ENCODE measurements at regions not wholly inside any gene's neighbourhood (a gene's known extent, or its start where the extent isn't known, plus 50 kb on each side); places are given as distances from the start of the nearest gene placed in this dataset.

GRCh38 chr18:49681387-49681786 lies 119.5 kb downstream of the LIPG start:
- Histone ChIP-seq H3K4me1 (ENCODE audit: control insufficient read depth, insufficient read depth, low read length) (no peaks in the 10 kb centered on the region), H3K27ac (ENCODE audit: low read length) (no peak overlapping the region), H3K27me3 (ENCODE audit: control insufficient read depth, insufficient read depth, low read length) (no peaks in the 10 kb centered on the region), H3K4me3 (ENCODE audit: low read length) (no peak overlapping the region), H3K36me3 (ENCODE audit: control insufficient read depth, insufficient read depth, low read length) (no peaks in the 10 kb centered on the region), H3K9me3 (replicated peaks; ENCODE audit: control insufficient read depth, low read depth, low read length) (no peaks in the 10 kb centered on the region)
- DNase-seq = no peak
- 83% methylated on average over 1 of the region's 4 CpGs for WGBS (ENCODE audit: insufficient coverage)

GRCh38 chr18:49678440-49678839 lies 116.6 kb downstream of the LIPG start:
- Histone ChIP-seq H3K4me1 (ENCODE audit: control insufficient read depth, insufficient read depth, low read length) (no peaks in the 10 kb centered on the region), H3K4me3 (ENCODE audit: low read length) (no peak overlapping the region), H3K27me3 (ENCODE audit: control insufficient read depth, insufficient read depth, low read length) (no peaks in the 10 kb centered on the region), H3K27ac (ENCODE audit: low read length) (no peak overlapping the region), H3K9me3 (replicated peaks; ENCODE audit: control insufficient read depth, low read depth, low read length) (no peaks in the 10 kb centered on the region), H3K36me3 (ENCODE audit: control insufficient read depth, insufficient read depth, low read length) (no peaks in the 10 kb centered on the region)
- DNase-seq = no peak
- 79% methylated on average over 2 of the region's 3 CpGs for WGBS (ENCODE audit: insufficient coverage)

DNA sequence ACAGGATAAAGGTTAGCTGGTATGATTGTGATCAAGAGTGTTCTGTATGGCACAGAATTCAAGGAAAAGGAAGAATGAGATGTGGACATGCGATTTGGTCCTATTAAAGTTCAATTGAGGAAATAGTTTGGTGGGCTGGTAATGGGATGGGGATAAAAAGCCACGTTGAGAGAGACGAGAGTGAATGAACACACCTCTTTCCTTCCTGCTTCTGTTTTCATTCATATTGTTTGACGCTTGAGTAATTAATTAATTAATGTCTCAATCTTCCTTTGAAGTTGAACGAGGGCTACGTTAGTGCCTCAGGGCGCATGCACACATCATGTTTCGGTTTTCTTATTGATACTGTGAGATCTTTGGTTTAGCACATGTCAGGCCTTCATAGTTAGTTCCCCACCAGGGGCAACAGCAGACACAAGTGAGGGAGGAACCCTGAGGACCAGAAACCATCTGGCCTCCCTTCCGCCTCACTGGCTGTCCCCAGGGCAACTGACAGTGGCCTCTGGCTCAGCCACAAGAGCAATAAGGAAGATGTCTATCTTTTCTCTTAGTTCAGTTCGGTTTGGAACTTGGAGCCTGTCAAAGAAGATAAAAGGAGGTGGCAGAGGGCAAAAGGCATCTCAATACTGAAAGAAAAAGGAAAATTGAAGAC lies 116.0 kb downstream of the LIPG start:
- Histone ChIP-seq H3K4me1 (ENCODE audit: control insufficient read depth, insufficient read depth, low read length) (no peaks in the 10 kb centered on the region), H3K4me3 (ENCODE audit: low read length) (no peak overlapping the region), H3K27ac (ENCODE audit: low read length) (no peak overlapping the region), H3K36me3 (ENCODE audit: control insufficient read depth, insufficient read depth, low read length) (no peaks in the 10 kb centered on the region), H3K9me3 (replicated peaks; ENCODE audit: control insufficient read depth, low read depth, low read length) (no peaks in the 10 kb centered on the region), H3K27me3 (ENCODE audit: control insufficient read depth, insufficient read depth, low read length) (no peaks in the 10 kb centered on the region)
- 100% methylated on average over 2 of the region's 10 CpGs for WGBS (ENCODE audit: insufficient coverage)
- DNase-seq = no peak

DNA sequence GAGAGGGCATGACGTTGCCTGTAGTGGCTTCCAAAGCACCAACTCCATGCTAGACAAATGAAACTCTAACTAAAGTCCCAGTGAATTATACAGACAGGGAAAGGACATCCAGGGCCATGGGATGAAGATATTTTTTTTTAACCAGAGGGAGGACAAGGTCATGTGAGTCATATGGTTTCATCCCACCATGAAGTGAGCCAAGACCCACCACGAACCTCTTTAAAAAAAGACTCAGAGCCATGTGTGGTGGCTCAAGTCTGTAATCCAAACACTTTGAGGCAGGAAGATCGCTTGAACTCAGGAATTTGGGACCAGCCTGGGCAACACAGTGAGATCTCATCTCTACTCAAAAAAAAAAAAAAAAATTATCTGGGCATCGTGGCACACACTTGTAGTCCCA lies 115.2 kb downstream of the LIPG start:
- no peaks in the 10 kb centered on the region for H3K27me3 ChIP-seq (ENCODE audit: control insufficient read depth, insufficient read depth, low read length)
- H3K4me1 ChIP-seq (ENCODE audit: control insufficient read depth, insufficient read depth, low read length) = no peaks in the 10 kb centered on the region
- H3K27ac ChIP-seq (ENCODE audit: low read length) = no peak overlapping the region
- H3K36me3 ChIP-seq (ENCODE audit: control insufficient read depth, insufficient read depth, low read length) = no peaks in the 10 kb centered on the region
- H3K9me3 ChIP-seq (replicated peaks; ENCODE audit: control insufficient read depth, low read depth, low read length) = no peaks in the 10 kb centered on the region
- H3K4me3 ChIP-seq (ENCODE audit: low read length) = no peak overlapping the region
- WGBS (ENCODE audit: insufficient coverage) = 100% methylated on average over 2 of the region's 4 CpGs
- DNase-seq = no peak

GRCh38 chr18:49673281-49673680 lies 111.4 kb downstream of the LIPG start:
- no peak overlapping the region for H3K4me3 ChIP-seq (ENCODE audit: low read length)
- no peak for DNase-seq
- no peaks in the 10 kb centered on the region for H3K27me3 ChIP-seq (ENCODE audit: control insufficient read depth, insufficient read depth, low read length)
- no peaks in the 10 kb centered on the region for H3K36me3 ChIP-seq (ENCODE audit: control insufficient read depth, insufficient read depth, low read length)
- no peak overlapping the region for H3K27ac ChIP-seq (ENCODE audit: low read length)
- 69% methylated on average over 3 of the region's 5 CpGs for WGBS (ENCODE audit: insufficient coverage)
- peaks cover 7% of the 10 kb centered on the region for H3K4me1 ChIP-seq (ENCODE audit: control insufficient read depth, insufficient read depth, low read length)
- no peaks in the 10 kb centered on the region for H3K9me3 ChIP-seq (replicated peaks; ENCODE audit: control insufficient read depth, low read depth, low read length)

DNA sequence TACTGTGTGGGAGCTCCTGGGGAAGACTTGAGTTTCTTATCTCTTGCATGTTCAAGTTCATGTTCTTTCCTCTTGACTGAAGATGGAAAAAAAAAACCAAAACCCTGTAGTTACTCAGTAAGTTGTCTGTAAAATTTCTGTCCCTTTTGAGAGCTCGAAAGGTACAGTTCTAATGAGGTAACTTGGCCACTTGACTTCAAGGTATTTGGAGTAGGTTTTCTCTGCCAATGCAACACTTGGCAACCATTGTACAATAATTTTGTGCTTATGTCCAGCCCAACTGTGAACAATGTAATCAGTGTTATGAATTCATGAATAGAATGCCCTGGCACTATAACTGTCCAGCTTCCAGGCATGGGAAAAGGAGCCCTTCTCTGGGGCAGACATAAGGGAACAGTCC lies 111.0 kb downstream of the LIPG start:
- Histone ChIP-seq H3K27me3 (ENCODE audit: control insufficient read depth, insufficient read depth, low read length) (no peaks in the 10 kb centered on the region), H3K4me1 (ENCODE audit: control insufficient read depth, insufficient read depth, low read length) (peaks cover 11% of the 10 kb centered on the region), H3K36me3 (ENCODE audit: control insufficient read depth, insufficient read depth, low read length) (no peaks in the 10 kb centered on the region), H3K27ac (ENCODE audit: low read length) (no peak overlapping the region), H3K9me3 (replicated peaks; ENCODE audit: control insufficient read depth, low read depth, low read length) (no peaks in the 10 kb centered on the region), H3K4me3 (ENCODE audit: low read length) (no peak overlapping the region)
- DNase-seq = no peak
- no CpG with 5 or more reads among the region's 1 CpG for WGBS (ENCODE audit: insufficient coverage)

- no peaks in the 10 kb centered on the region for H3K9me3 ChIP-seq (replicated peaks; ENCODE audit: control insufficient read depth, low read depth, low read length)
- WGBS (ENCODE audit: insufficient coverage) = 60% methylated on average over 1 of the region's 5 CpGs
- H3K4me1 ChIP-seq (ENCODE audit: control insufficient read depth, insufficient read depth, low read length) = peaks cover 33% of the 10 kb centered on the region
- H3K27ac ChIP-seq (ENCODE audit: low read length) = peak overlapping the region; percentile 57
- no peak for DNase-seq
- no peaks in the 10 kb centered on the region for H3K36me3 ChIP-seq (ENCODE audit: control insufficient read depth, insufficient read depth, low read length)
- no peaks in the 10 kb centered on the region for H3K27me3 ChIP-seq (ENCODE audit: control insufficient read depth, insufficient read depth, low read length)
- no peak overlapping the region for H3K4me3 ChIP-seq (ENCODE audit: low read length)
Observed at GRCh38 chr18:49669403-49669802, 107.5 kb downstream of the LIPG start.

DNA sequence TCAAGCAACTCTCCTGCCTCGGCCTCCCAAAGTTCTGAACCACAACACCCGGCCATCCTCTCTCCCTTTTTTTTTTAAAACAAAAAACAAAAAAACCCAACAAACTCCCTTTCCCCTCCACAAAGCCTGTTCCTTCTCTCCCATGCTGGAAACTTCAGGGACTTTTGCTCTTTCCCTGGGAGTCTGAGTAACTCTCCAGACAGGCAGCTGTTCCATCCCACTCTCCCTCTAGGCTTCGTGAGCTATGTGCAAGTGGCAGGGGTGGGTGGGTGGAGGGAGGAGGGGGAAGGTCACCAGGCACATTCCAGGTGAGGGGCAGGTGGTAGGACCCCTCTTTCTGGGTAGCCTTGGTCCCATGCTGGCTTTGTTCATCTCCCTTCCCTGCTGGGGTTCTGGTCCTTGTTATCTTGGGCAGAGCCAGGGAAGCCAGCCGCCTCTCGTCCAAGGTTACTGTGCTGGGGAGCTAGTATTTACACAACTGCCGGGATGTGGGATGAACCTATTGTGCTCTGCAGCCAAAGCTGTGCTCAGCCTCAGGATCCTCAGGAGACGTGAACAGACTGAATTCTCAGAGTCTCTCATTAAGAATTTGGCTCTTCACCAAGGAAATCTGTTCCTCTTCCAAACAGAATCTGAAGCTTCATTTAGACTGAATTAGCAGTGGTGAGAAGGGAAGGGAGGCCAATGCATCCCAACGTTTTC lies 106.9 kb downstream of the LIPG start:
- Histone ChIP-seq H3K4me1 (ENCODE audit: control insufficient read depth, insufficient read depth, low read length) (peaks cover 39% of the 10 kb centered on the region), H3K36me3 (ENCODE audit: control insufficient read depth, insufficient read depth, low read length) (no peaks in the 10 kb centered on the region), H3K27ac (ENCODE audit: low read length) (peak overlapping the region; percentile 74), H3K27me3 (ENCODE audit: control insufficient read depth, insufficient read depth, low read length) (no peaks in the 10 kb centered on the region), H3K9me3 (replicated peaks; ENCODE audit: control insufficient read depth, low read depth, low read length) (no peaks in the 10 kb centered on the region), H3K4me3 (ENCODE audit: low read length) (no peak overlapping the region)
- peak; percentile 95 for DNase-seq
- 31% methylated on average over 5 of the region's 8 CpGs for WGBS (ENCODE audit: insufficient coverage)

DNA sequence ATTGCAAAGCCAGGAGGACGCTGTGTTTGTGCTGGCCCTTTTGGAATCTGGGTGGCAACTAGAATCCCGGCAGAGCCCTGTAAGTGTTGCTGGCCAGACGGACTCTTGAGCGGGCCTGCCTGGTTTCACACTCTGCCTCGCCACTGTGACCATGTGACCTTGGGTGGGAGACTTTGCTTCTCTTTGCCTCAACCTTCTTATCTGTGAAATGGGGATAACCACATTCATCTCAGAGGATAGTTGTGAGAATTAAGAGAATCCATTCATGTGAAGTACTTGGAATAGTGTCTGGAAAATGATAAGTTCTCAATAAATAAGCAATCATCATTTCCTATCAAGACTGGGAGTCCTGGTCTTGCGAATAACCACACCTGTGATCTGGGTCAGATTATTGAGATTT lies 105.6 kb downstream of the LIPG start:
- H3K4me3 ChIP-seq (ENCODE audit: low read length) = no peak overlapping the region
- DNase-seq = no peak
- 71% methylated on average over 2 of the region's 6 CpGs for WGBS (ENCODE audit: insufficient coverage)
- H3K4me1 ChIP-seq (ENCODE audit: control insufficient read depth, insufficient read depth, low read length) = peaks cover 44% of the 10 kb centered on the region
- H3K36me3 ChIP-seq (ENCODE audit: control insufficient read depth, insufficient read depth, low read length) = no peaks in the 10 kb centered on the region
- no peaks in the 10 kb centered on the region for H3K9me3 ChIP-seq (replicated peaks; ENCODE audit: control insufficient read depth, low read depth, low read length)
- H3K27me3 ChIP-seq (ENCODE audit: control insufficient read depth, insufficient read depth, low read length) = no peaks in the 10 kb centered on the region
- no peak overlapping the region for H3K27ac ChIP-seq (ENCODE audit: low read length)

DNA sequence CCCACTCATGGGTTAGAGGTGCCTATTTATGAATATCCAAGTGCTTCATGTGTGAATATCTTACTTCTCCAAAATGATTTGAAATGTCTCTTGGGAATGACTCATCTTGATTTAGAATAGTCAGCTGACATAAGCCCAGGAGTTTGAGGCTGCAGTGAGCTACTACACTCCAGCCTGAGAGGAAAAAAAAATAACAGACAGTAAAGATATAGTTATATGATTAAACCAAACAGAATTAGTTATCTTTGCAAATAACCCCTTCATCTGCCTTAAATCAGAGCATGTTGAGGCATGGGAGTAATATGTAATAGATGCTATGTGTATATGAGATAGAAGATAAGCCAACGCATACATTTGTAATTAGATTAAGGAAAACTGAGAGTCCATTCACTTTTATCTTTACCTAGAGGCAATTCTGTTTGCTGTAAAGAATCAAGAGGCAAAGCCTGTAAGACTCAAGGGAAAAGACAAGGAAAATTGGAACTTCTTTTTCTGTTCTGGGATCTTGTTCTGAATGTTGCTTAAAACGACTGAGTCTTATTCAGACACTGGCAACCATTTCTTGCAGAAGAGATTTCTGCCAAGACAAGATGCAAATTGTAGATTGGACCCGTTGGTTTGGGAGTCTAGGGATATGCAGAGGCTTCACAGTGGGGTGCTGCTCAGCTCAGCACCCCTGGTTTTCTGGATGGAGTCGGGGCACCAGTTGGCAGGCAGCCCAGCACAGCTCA lies 104.4 kb downstream of the LIPG start:
- no peaks in the 10 kb centered on the region for H3K27me3 ChIP-seq (ENCODE audit: control insufficient read depth, insufficient read depth, low read length)
- 11% methylated on average over 1 of the region's 4 CpGs for WGBS (ENCODE audit: insufficient coverage)
- no peaks in the 10 kb centered on the region for H3K36me3 ChIP-seq (ENCODE audit: control insufficient read depth, insufficient read depth, low read length)
- peak; percentile 30 for DNase-seq
- H3K27ac ChIP-seq (ENCODE audit: low read length) = no peak overlapping the region
- peaks cover 44% of the 10 kb centered on the region for H3K4me1 ChIP-seq (ENCODE audit: control insufficient read depth, insufficient read depth, low read length)
- no peaks in the 10 kb centered on the region for H3K9me3 ChIP-seq (replicated peaks; ENCODE audit: control insufficient read depth, low read depth, low read length)
- H3K4me3 ChIP-seq (ENCODE audit: low read length) = no peak overlapping the region

Data from muscle of leg (tissue), 3 donors.